SK-N-MC (cell line): ENCODE measurements at regions not wholly inside any gene's neighbourhood (a gene's known extent, or its start where the extent isn't known, plus 50 kb on each side); places are given as distances from the start of the nearest gene placed in this dataset.

ENCODE experiments used
- EZH2 ChIP-seq: fragments of 200-600 bp; sonication (generic); IDR thresholded peaks from one replicate; pipeline ENCODE4 v1.6.1; 2017; ENCODE audit warnings: antibody characterized with exemption
- FOXP2 ChIP-seq: optimal IDR thresholded peaks from 2 replicates; pipeline ENCODE3; 2011; ENCODE audit warnings: mild to moderate bottlenecking, moderate library complexity; ENCODE audit not compliant: insufficient read depth; ENCODE audit errors: extremely low read length, control extremely low read depth
- POLR2AphosphoS5 ChIP-seq: IDR thresholded peaks from 2 replicates; pipeline ENCODE4 v1.6.1; 2012; ENCODE audit warnings: mild to moderate bottlenecking, low read depth, low read length, borderline replicate concordance

- TF ChIP-seq POLR2AphosphoS5 (no peak), EZH2 (no peak), FOXP2 (no peak)
Measured at GRCh38 chr20:22285555-22285954, 298.8 kb downstream of the FOXA2 start.
